H9 (cell line): ENCODE measurements at regions not wholly inside any gene's neighbourhood (a gene's known extent, or its start where the extent isn't known, plus 50 kb on each side); places are given as distances from the start of the nearest gene placed in this dataset.

ENCODE experiments used
- DNase-seq: peaks from one replicate; pipeline ENCODE4 v3.0.0-alpha.2; 2017
- H2AFZ ChIP-seq: one replicate; pipeline ENCODE4 v1.6.1; 2013; ENCODE audit warnings: mild to moderate bottlenecking, low read length, control low read depth, moderate library complexity
- H2AK5ac ChIP-seq: 2 replicates; pipeline ENCODE4 v1.6.1; 2013; ENCODE audit warnings: low read length, control low read depth, mixed read lengths; ENCODE audit not compliant: insufficient read length
- H2BK120ac ChIP-seq: one replicate; pipeline ENCODE4 v1.6.1; 2013; ENCODE audit warnings: low read depth, mild to moderate bottlenecking, low read length, control low read depth, inconsistent platforms; ENCODE audit not compliant: poor library complexity, severe bottlenecking
- H2BK12ac ChIP-seq: 2 replicates; pipeline ENCODE4 v1.6.1; 2013; ENCODE audit warnings: low read length, control low read depth, mixed read lengths, low read depth; ENCODE audit not compliant: insufficient read length
- H2BK15ac ChIP-seq: 2 replicates; pipeline ENCODE4 v1.6.1; 2013; ENCODE audit warnings: low read depth, low read length, control low read depth
- H2BK20ac ChIP-seq: one replicate; pipeline ENCODE4 v1.6.1; 2013; ENCODE audit warnings: low read depth, mild to moderate bottlenecking, low read length, control low read depth, inconsistent platforms; ENCODE audit not compliant: poor library complexity, severe bottlenecking
- H2BK5ac ChIP-seq: 2 replicates; pipeline ENCODE4 v1.6.1; 2013; ENCODE audit warnings: low read length, control low read depth, mixed read lengths; ENCODE audit not compliant: insufficient read length
- H3K14ac ChIP-seq: 2 replicates; pipeline ENCODE4 v1.6.1; 2013; ENCODE audit warnings: low read length, control low read depth; ENCODE audit not compliant: insufficient read depth
- H3K18ac ChIP-seq: 2 replicates; pipeline ENCODE4 v1.6.1; 2013; ENCODE audit warnings: low read depth, mild to moderate bottlenecking, mixed read lengths, low read length, control low read depth; ENCODE audit not compliant: insufficient read length
- H3K23ac ChIP-seq: 2 replicates; pipeline ENCODE4 v1.6.1; 2013; ENCODE audit warnings: low read length, control low read depth, mixed read lengths, low read depth; ENCODE audit not compliant: insufficient read length
- H3K23me2 ChIP-seq: 2 replicates; pipeline ENCODE4 v1.6.1; 2013; ENCODE audit warnings: low read depth, mild to moderate bottlenecking, mixed read lengths, low read length, control low read depth; ENCODE audit not compliant: insufficient read length, poor library complexity, severe bottlenecking
- H3K27ac ChIP-seq: 2 replicates; pipeline ENCODE4 v1.5.1; 2013; ENCODE audit warnings: low read length, control low read depth, mixed read lengths, low read depth; ENCODE audit not compliant: insufficient read length
- H3K27me3 ChIP-seq: 2 replicates; pipeline ENCODE4 v1.6.1; 2013; ENCODE audit warnings: low read length, control low read depth, inconsistent platforms; ENCODE audit not compliant: insufficient read depth
- H3K4ac ChIP-seq: 2 replicates; pipeline ENCODE4 v1.6.1; 2013; ENCODE audit warnings: low read depth, mild to moderate bottlenecking, control low read depth, inconsistent platforms, low read length, moderate library complexity
- H3K4me1 ChIP-seq: 2 replicates; pipeline ENCODE4 v1.6.1; 2013; ENCODE audit warnings: low read length, control low read depth, inconsistent platforms; ENCODE audit not compliant: insufficient read depth
- H3K4me2 ChIP-seq: 2 replicates; pipeline ENCODE4 v1.6.1; 2013; ENCODE audit warnings: low read length, control low read depth, mixed read lengths; ENCODE audit not compliant: insufficient read length, insufficient read depth
- H3K56ac ChIP-seq: 2 replicates; pipeline ENCODE4 v1.6.1; 2013; ENCODE audit warnings: low read depth, mild to moderate bottlenecking, mixed read lengths, low read length, control low read depth; ENCODE audit not compliant: insufficient read length
- H3K79me1 ChIP-seq: 2 replicates; pipeline ENCODE4 v1.6.1; 2013; ENCODE audit warnings: low read depth, mild to moderate bottlenecking, moderate library complexity, low read length, control low read depth, inconsistent platforms; ENCODE audit not compliant: insufficient read depth, poor library complexity, severe bottlenecking
- H3K79me2 ChIP-seq: 2 replicates; pipeline ENCODE4 v1.6.1; 2013; ENCODE audit warnings: low read length, control low read depth, inconsistent platforms; ENCODE audit not compliant: insufficient read depth
- H3K9ac ChIP-seq: 2 replicates; pipeline ENCODE4 v1.6.1; 2013; ENCODE audit warnings: low read length, control low read depth, mixed read lengths; ENCODE audit not compliant: insufficient read length; ENCODE audit errors: extremely low read depth
- H3K9me3 ChIP-seq: one replicate; pipeline ENCODE4 v1.6.1; 2013; ENCODE audit warnings: low read depth, low read length, inconsistent platforms; ENCODE audit not compliant: control insufficient read depth
- H3T11ph ChIP-seq: one replicate; pipeline ENCODE4 v1.6.1; 2013; ENCODE audit warnings: mild to moderate bottlenecking, low read length, control low read depth, inconsistent platforms
- H4K20me1 ChIP-seq: one replicate; pipeline ENCODE4 v1.6.1; 2013; ENCODE audit not compliant: control insufficient read depth, insufficient read length, insufficient read depth
- H4K5ac ChIP-seq: 2 replicates; pipeline ENCODE4 v1.6.1; 2013; ENCODE audit warnings: low read depth, mild to moderate bottlenecking, mixed read lengths, low read length, control low read depth; ENCODE audit not compliant: insufficient read length
- H4K8ac ChIP-seq: replicated peaks from 2 replicates; pipeline ENCODE4 v1.6.1; 2013; ENCODE audit warnings: low read length, control low read depth, mixed read lengths, low read depth; ENCODE audit not compliant: insufficient read length
- H4K91ac ChIP-seq: 2 replicates; pipeline ENCODE4 v1.6.1; 2013; ENCODE audit warnings: low read depth, mild to moderate bottlenecking, moderate library complexity, mixed read lengths, low read length, control low read depth; ENCODE audit not compliant: insufficient read length
- H3K27ac Mint-ChIP-seq, 3 experiments: 2 replicates in 2 of 3; 3 replicates in 1 of 3; pipeline ENCODE4 v1.8.0; 2020 to 2021; ENCODE audit warnings: mixed read lengths in 3 of 3, mild to moderate bottlenecking in 1 of 3, moderate library complexity in 1 of 3
- H3K27me3 Mint-ChIP-seq: 2 replicates; pipeline ENCODE4 v1.8.0; 2021; ENCODE audit warnings: low read depth, mild to moderate bottlenecking, moderate library complexity, mixed read lengths
- H3K36me3 Mint-ChIP-seq, 3 experiments: 2 replicates in 2 of 3; 3 replicates in 1 of 3; pipeline ENCODE4 v1.8.0; 2020 to 2021; ENCODE audit warnings: low read depth in 3 of 3, mixed read lengths in 3 of 3; ENCODE audit not compliant: insufficient read depth in 1 of 3
- H3K4me1 Mint-ChIP-seq, 2 experiments: 2 replicates each; pipeline ENCODE4 v1.8.0; 2020; ENCODE audit warnings: mixed read lengths in 2 of 2
- H3K4me3 Mint-ChIP-seq, 2 experiments: 2 replicates in 1 of 2; 3 replicates in 1 of 2; pipeline ENCODE4 v1.8.0; 2020 to 2021; ENCODE audit warnings: mild to moderate bottlenecking in 2 of 2, mixed read lengths in 2 of 2, moderate library complexity in 1 of 2
- H3K9me3 Mint-ChIP-seq, 2 experiments: 2 replicates in 1 of 2; 3 replicates in 1 of 2; pipeline ENCODE4 v1.8.0; 2020; ENCODE audit warnings: mild to moderate bottlenecking in 2 of 2, mixed read lengths in 2 of 2, moderate library complexity in 1 of 2
- CTCF ChIP-seq: fragments of 200-600 bp; sonication (generic); conservative IDR thresholded peaks from 3 replicates; pipeline ENCODE4 v1.8.0; 2021; ENCODE audit warnings: antibody characterized with exemption, mild to moderate bottlenecking
- whole genome bisulfite sequencing: extraction: QIAGEN DNeasy Blood & Tissue Kit; methylation state at CpG from one replicate; pipeline ENCODE4 v1.1.7; 2013; ENCODE audit warnings: missing lambda C conversion rate, low lambda C conversion rate, mixed read lengths; ENCODE audit not compliant: insufficient read length; ENCODE audit errors: extremely low coverage; 5-methylcytosine and 5-hydroxymethylcytosine counted together

GRCh38 chr11:107174856-107175255 is 156.6 kb upstream of the GUCY1A2 start:
- no peak overlapping the region for H3K4me3 Mint-ChIP-seq

More at GRCh38 chr11:107174856-107175255, 156.6 kb upstream of the GUCY1A2 start:
- Histone ChIP-seq H3K27ac (no peak overlapping the region), H2BK5ac (no peak overlapping the region), H3K23ac (no peak overlapping the region), H3K79me1 (no peaks in the 10 kb centered on the region), H2BK20ac (no peak overlapping the region), H3K23me2 (no peaks in the 10 kb centered on the region), H3K4me1 (no peaks in the 10 kb centered on the region; the same call in 1 of the 2 replicates), H4K91ac (no peak overlapping the region), H2BK12ac (no peak overlapping the region), H2BK120ac (no peak overlapping the region), H4K8ac (no peak overlapping the region), H4K5ac (no peak overlapping the region), H3K18ac (no peak overlapping the region), H3K79me2 (no peaks in the 10 kb centered on the region), H3K14ac (no peak overlapping the region), H3K4me2 (no peak overlapping the region), H2AFZ (no peak overlapping the region), H3K9me3 (no peaks in the 10 kb centered on the region), H3K56ac (no peak overlapping the region), H3K4ac (no peak overlapping the region), H4K20me1 (no peaks in the 10 kb centered on the region), H2BK15ac (no peak overlapping the region), H3K27me3 (no peaks in the 10 kb centered on the region), H3K9ac (no peak overlapping the region), H2AK5ac (no peak overlapping the region), H3T11ph (no peak overlapping the region)
- no peak for TF ChIP-seq CTCF
- Mint-ChIP-seq H3K9me3 (no peaks in the 10 kb centered on the region), H3K27ac (no peak overlapping the region), H3K27me3 (no peaks in the 10 kb centered on the region), H3K36me3 (peaks cover 0 to 5% (median 0%) of the 10 kb centered on the region in 3 experiments; a peak in 2 of 7 replicates), H3K4me1 (peaks cover 10 to 11% of the 10 kb centered on the region in 2 experiments)
- no peak for DNase-seq
- WGBS, result no CpG with 5 or more reads among the region's 5 CpGs
